GM11168 (cell line): ENCODE measurements at regions not wholly inside any gene's neighbourhood (a gene's known extent, or its start where the extent isn't known, plus 50 kb on each side); places are given as distances from the start of the nearest gene placed in this dataset.

Source experiments
- in situ Hi-C: fragments of 300-500 bp; cut with MboI; formaldehyde crosslinking; loops from one replicate; pipeline ENCODE4 v1.12.0; 2022; ENCODE audit warnings: low sequenced_read_pairs; ENCODE audit not compliant: unreplicated experiment

- in situ Hi-C loops, result no loop called here
These were observed 97.8 kb upstream of the SPRED1 start for GRCh38 chr15:38154837-38155236.

- in situ Hi-C loops, result no loop called here
These were observed 89.0 kb upstream of the SPRED1 start for GRCh38 chr15:38163658-38164057.

- in situ Hi-C loops, result no loop called here
These were observed 88.6 kb upstream of the SPRED1 start for GRCh38 chr15:38164061-38164460.

- in situ Hi-C loops, result no loop called here
These were observed 88.1 kb upstream of the SPRED1 start for GRCh38 chr15:38164507-38164906.

GRCh38 chr15:38168467-38169070 lies 84.1 kb upstream of the SPRED1 start:
- in situ Hi-C loops, result no loop called here

- in situ Hi-C loops, result no loop called here
These were observed 80.7 kb upstream of the SPRED1 start for GRCh38 chr15:38171973-38172372.

- in situ Hi-C loops, result no loop called here
These were observed 77.9 kb upstream of the SPRED1 start for GRCh38 chr15:38174691-38175090.

GRCh38 chr15:38176155-38176554 lies 76.5 kb upstream of the SPRED1 start:
- in situ Hi-C loops, result no loop called here

GRCh38 chr15:38176691-38177090 lies 75.9 kb upstream of the SPRED1 start:
- in situ Hi-C loops, result no loop called here

- in situ Hi-C loops, result no loop called here
These were observed 69.7 kb upstream of the SPRED1 start for GRCh38 chr15:38182900-38183299.

GRCh38 chr15:38186507-38186906 lies 66.1 kb upstream of the SPRED1 start:
- in situ Hi-C loops, result no loop called here

- in situ Hi-C loops, result no loop called here
These were observed 64.9 kb upstream of the SPRED1 start for GRCh38 chr15:38187630-38188313.

- in situ Hi-C loops, result no loop called here
These were observed 62.9 kb upstream of the SPRED1 start for GRCh38 chr15:38189671-38190295.

GRCh38 chr15:38190501-38190900 lies 62.1 kb upstream of the SPRED1 start:
- in situ Hi-C loops, result no loop called here

- in situ Hi-C loops, result no loop called here
These were observed 60.1 kb upstream of the SPRED1 start for GRCh38 chr15:38192496-38192895.

- in situ Hi-C loops, result no loop called here
These were observed 59.1 kb upstream of the SPRED1 start for GRCh38 chr15:38193496-38193895.

GRCh38 chr15:38195191-38195901 lies 57.3 kb upstream of the SPRED1 start:
- in situ Hi-C loops, result no loop called here

GRCh38 chr15:38196076-38196475 lies 56.6 kb upstream of the SPRED1 start:
- in situ Hi-C loops, result no loop called here

- in situ Hi-C loops, result no loop called here
These were observed 55.1 kb upstream of the SPRED1 start for GRCh38 chr15:38197553-38197952.

GRCh38 chr15:38201714-38202113 lies 50.9 kb upstream of the SPRED1 start:
- in situ Hi-C loops, result no loop called here

GRCh38 chr15:38202361-38202760 lies 50.3 kb upstream of the SPRED1 start:
- in situ Hi-C loops, result no loop called here
